Gastrocnemius medialis (tissue), 4 donors: ENCODE measurements at regions not wholly inside any gene's neighbourhood (a gene's known extent, or its start where the extent isn't known, plus 50 kb on each side); places are given as distances from the start of the nearest gene placed in this dataset.

Source experiments
- ATAC-seq, 2 donors: fragments of 150-250 bp; one replicate each; pipeline ENCODE4 v1.9.1; 2016
- DNase-seq, 2 donors: peaks; one replicate each; pipeline ENCODE4 v3.0.0-alpha.2; 2019
- H3K27ac ChIP-seq, 4 donors: fragments of 200-600 bp; sonication (generic); 1 replicate in 1 of 4; 2 replicates in 3 of 4; pipeline ENCODE4 v1.5.1; 2016 to 2018; ENCODE audit warnings: mild to moderate bottlenecking in 2 of 4, moderate library complexity in 1 of 4
- H3K27me3 ChIP-seq, 3 donors: fragments of 200-600 bp; sonication (generic) in 2 of 3; 1 replicate in 1 of 3; 2 replicates in 2 of 3; pipeline versions ENCODE4 v1.5.1 to v1.6.0; 2016 to 2019; ENCODE audit warnings: mild to moderate bottlenecking in 1 of 3, moderate library complexity in 1 of 3
- H3K36me3 ChIP-seq, 2 donors: fragments of 200-600 bp; sonication (generic) in 1 of 2; one replicate each; pipeline ENCODE4 v1.5.1; 2017 to 2018
- H3K4me1 ChIP-seq, 2 donors: fragments of 200-600 bp; sonication (generic) in 1 of 2; one replicate each; pipeline ENCODE4 v1.5.1; 2016 to 2017; ENCODE audit warnings: mild to moderate bottlenecking in 2 of 2
- H3K4me3 ChIP-seq, 4 donors: fragments of 200-600 bp; sonication (generic) in 3 of 4; 1 replicate in 1 of 4; 2 replicates in 3 of 4; pipeline ENCODE4 v1.5.1; 2016 to 2019; ENCODE audit warnings: mild to moderate bottlenecking in 2 of 4
- H3K9me3 ChIP-seq, 3 donors: fragments of 200-600 bp; sonication (generic) in 2 of 3; 1 replicate in 1 of 3; 2 replicates in 2 of 3; pipeline ENCODE4 v1.5.1; 2016 to 2019
- POLR2A ChIP-seq, 2 donors: fragments of 450-650 bp; IDR thresholded peaks; one replicate each; pipeline ENCODE4 v1.6.1; 2017; ENCODE audit warnings: antibody characterized with exemption in 2 of 2, mild to moderate bottlenecking in 2 of 2, moderate library complexity in 2 of 2
- in situ Hi-C, 4 donors: fragments of 200-750 bp; cut with MboI; loops; one replicate each; pipeline versions ENCODE4 v1.15.0 to v1.8.0; 2017; ENCODE audit warnings: low sequenced_read_pairs in 4 of 4
- intact Hi-C: fragments of 100-400 bp; cut with DNase I; formaldehyde crosslinking; loops from one replicate; pipeline ENCODE4 v1.15.1; 2023; ENCODE audit warnings: low total_unique reads
- TF ChIP-seq, protein P1 (sequence below), 5 experiments: fragments of 450-650 bp in 3 of 5; fragments of 200-600 bp in 2 of 5; sonication (generic) in 2 of 5; IDR thresholded peaks in 4 of 5; conservative IDR thresholded peaks in 1 of 5; 1 replicate in 4 of 5; 2 replicates in 1 of 5; pipeline ENCODE4 v1.5.1; 2016 to 2019; ENCODE audit warnings: antibody characterized with exemption in 5 of 5, mild to moderate bottlenecking in 3 of 5, moderate library complexity in 3 of 5

DNA sequence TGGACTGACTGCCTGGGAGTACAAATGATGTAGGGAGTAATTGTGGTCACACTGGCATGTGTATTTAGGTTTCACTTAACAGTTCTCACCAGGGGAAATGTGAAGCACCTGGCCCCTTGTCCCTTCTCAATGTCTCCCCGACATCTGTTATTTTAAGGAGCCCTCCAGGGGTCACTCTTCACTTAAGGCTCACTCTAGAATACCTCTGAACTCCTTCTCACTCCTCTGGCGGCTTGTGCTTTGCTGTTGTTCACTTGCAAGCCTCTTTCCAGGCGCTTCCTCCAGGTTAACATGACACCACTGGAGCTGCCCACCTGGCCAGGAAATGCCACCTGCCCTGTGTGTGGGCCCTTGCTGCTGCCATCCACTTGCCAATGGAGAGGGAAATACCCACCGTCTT, 56.5 kb upstream of the GZMB start:
- Histone ChIP-seq H3K4me3 (no peak overlapping the region), H3K36me3 (no peaks in the 10 kb centered on the region), H3K4me1 (no peaks in the 10 kb centered on the region), H3K27me3 (no peaks in the 10 kb centered on the region), H3K27ac (no peak overlapping the region), H3K9me3 (no peaks in the 10 kb centered on the region)
- in situ Hi-C loops: no loop called here
- TF ChIP-seq POLR2A (IDR thresholded peaks at IDR 0.05): no peak
- TF ChIP-seq, protein P1, sequence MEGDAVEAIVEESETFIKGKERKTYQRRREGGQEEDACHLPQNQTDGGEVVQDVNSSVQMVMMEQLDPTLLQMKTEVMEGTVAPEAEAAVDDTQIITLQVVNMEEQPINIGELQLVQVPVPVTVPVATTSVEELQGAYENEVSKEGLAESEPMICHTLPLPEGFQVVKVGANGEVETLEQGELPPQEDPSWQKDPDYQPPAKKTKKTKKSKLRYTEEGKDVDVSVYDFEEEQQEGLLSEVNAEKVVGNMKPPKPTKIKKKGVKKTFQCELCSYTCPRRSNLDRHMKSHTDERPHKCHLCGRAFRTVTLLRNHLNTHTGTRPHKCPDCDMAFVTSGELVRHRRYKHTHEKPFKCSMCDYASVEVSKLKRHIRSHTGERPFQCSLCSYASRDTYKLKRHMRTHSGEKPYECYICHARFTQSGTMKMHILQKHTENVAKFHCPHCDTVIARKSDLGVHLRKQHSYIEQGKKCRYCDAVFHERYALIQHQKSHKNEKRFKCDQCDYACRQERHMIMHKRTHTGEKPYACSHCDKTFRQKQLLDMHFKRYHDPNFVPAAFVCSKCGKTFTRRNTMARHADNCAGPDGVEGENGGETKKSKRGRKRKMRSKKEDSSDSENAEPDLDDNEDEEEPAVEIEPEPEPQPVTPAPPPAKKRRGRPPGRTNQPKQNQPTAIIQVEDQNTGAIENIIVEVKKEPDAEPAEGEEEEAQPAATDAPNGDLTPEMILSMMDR (IDR thresholded peaks at IDR 0.05 in 4 of 5, conservative IDR thresholded peaks at IDR 0.05 in 1 of 5): no peak
- ATAC-seq: no peak
- DNase-seq: no peak
- intact Hi-C loops: no loop called here

- no peaks in the 10 kb centered on the region for H3K4me1 ChIP-seq
- no peak for DNase-seq
- H3K4me3 ChIP-seq: no peak overlapping the region
- H3K27me3 ChIP-seq: no peaks in the 10 kb centered on the region
- H3K36me3 ChIP-seq: no peaks in the 10 kb centered on the region
- intact Hi-C loops (no loop called here), in situ Hi-C loops (no loop called here)
- H3K9me3 ChIP-seq: no peaks in the 10 kb centered on the region
- H3K27ac ChIP-seq: no peak overlapping the region
- TF ChIP-seq POLR2A (IDR thresholded peaks at IDR 0.05): no peak
- TF ChIP-seq, protein P1 (IDR thresholded peaks at IDR 0.05 in 4 of 5, conservative IDR thresholded peaks at IDR 0.05 in 1 of 5): no peak
- ATAC-seq: no peak
Observed at GRCh38 chr14:24688030-24688658, 54.2 kb upstream of the GZMB start.
